ENCODE measurements at regions not wholly inside any gene's neighbourhood (a gene's known extent, or its start where the extent isn't known, plus 50 kb on each side); places are given as distances from the start of the nearest gene placed in this dataset.
A peak's percentile ranks its signal among the peaks of the same experiment; 100 is the strongest.
"Not testable (repeated sequence)": the region's sequence is repeated elsewhere in the genome, so short reads cannot be mapped to it uniquely, and the experiment has no call there.

GRCh38 chr1:192489748-192490147, 85.8 kb upstream of the RGS1 start:
- peak; percentile 94 for DNase-seq (ENCODE audit: low read depth)
- TF ChIP-seq, protein P1, sequence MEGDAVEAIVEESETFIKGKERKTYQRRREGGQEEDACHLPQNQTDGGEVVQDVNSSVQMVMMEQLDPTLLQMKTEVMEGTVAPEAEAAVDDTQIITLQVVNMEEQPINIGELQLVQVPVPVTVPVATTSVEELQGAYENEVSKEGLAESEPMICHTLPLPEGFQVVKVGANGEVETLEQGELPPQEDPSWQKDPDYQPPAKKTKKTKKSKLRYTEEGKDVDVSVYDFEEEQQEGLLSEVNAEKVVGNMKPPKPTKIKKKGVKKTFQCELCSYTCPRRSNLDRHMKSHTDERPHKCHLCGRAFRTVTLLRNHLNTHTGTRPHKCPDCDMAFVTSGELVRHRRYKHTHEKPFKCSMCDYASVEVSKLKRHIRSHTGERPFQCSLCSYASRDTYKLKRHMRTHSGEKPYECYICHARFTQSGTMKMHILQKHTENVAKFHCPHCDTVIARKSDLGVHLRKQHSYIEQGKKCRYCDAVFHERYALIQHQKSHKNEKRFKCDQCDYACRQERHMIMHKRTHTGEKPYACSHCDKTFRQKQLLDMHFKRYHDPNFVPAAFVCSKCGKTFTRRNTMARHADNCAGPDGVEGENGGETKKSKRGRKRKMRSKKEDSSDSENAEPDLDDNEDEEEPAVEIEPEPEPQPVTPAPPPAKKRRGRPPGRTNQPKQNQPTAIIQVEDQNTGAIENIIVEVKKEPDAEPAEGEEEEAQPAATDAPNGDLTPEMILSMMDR (IDR thresholded peaks at IDR 0.05; ENCODE audit: low read length, missing control alignments) = no peak
- no peak overlapping the region for H3K4me3 ChIP-seq (replicated peaks; ENCODE audit: low read depth, low read length)

- TF ChIP-seq, protein P1 (IDR thresholded peaks at IDR 0.05; ENCODE audit: low read length, missing control alignments) = no peak
- peak; percentile 36 for DNase-seq (ENCODE audit: low read depth)
- H3K4me3 ChIP-seq (replicated peaks; ENCODE audit: low read depth, low read length) = no peak overlapping the region
These were observed 83.6 kb upstream of the RGS1 start for GRCh38 chr1:192491804-192492554.

DNA sequence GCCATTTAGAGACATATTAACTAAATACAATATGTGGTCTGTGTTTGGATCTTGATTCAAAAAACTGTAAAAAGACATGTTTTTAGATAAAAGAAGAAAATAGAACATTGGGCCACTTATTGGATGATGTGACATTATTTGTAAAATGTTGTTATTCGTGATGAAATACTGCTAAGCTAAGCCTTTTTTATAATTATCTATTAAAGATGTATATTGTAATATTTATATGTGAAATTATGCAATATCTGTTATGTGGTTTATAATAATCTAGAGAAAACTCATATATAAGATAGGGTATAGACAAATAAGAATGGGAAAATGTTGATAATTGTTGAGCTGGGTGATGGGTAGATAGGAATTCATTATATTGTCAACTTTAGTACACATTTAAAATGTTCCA, 82.0 kb upstream of the RGS1 start:
- TF ChIP-seq, protein P1 (IDR thresholded peaks at IDR 0.05; ENCODE audit: low read length, missing control alignments) = no peak

DNA sequence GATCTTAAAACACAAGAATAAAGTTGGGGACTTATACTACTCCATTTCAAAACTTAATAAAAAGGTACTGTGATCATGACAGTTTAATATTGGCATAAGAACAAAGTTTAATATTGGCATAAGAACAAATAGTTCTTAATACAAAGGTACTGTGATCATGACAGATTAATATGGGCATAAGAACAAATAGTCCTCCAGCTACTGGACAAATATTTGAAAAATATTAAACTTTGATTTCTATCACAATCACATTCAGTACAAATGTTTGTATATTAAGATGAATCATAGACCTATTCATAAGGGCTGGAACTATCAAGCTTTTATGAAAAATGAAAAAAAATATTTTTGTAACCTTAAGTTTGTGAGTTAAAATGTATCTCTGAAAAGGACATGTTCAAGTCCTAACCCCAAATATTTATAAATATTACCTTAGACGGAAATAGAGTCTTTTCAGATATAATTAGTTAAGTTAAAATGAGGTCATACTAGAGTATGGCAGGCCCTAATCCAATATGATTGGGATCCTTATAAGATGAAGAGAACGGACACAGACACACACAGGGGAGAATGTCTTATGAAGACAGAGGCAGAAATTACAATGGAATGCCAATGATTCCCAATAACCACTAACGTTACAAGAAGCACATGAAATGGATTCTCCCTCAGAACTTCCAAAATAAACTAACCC, 79.1 kb upstream of the RGS1 start:
- TF ChIP-seq, protein P1 (IDR thresholded peaks at IDR 0.05; ENCODE audit: low read length, missing control alignments) = no peak
- H3K4me3 ChIP-seq (replicated peaks; ENCODE audit: low read depth, low read length) = no peak overlapping the region
- DNase-seq (ENCODE audit: low read depth) = no peak

More for the DNA sequence above, 82.0 kb upstream of the RGS1 start:
- DNase-seq (ENCODE audit: low read depth) = no peak
- no peak overlapping the region for H3K4me3 ChIP-seq (replicated peaks; ENCODE audit: low read depth, low read length)

GRCh38 chr1:192497214-192497794, 78.3 kb upstream of the RGS1 start:
- TF ChIP-seq, protein P1 (IDR thresholded peaks at IDR 0.05; ENCODE audit: low read length, missing control alignments) = no peak
- no peak for DNase-seq (ENCODE audit: low read depth)

GRCh38 chr1:192498092-192498491, 77.5 kb upstream of the RGS1 start:
- DNase-seq (ENCODE audit: low read depth); H3K4me3 ChIP-seq (replicated peaks; ENCODE audit: low read depth, low read length): not testable (repeated sequence)

More at GRCh38 chr1:192497214-192497794, 78.3 kb upstream of the RGS1 start:
- no peak overlapping the region for H3K4me3 ChIP-seq (replicated peaks; ENCODE audit: low read depth, low read length)

DNA sequence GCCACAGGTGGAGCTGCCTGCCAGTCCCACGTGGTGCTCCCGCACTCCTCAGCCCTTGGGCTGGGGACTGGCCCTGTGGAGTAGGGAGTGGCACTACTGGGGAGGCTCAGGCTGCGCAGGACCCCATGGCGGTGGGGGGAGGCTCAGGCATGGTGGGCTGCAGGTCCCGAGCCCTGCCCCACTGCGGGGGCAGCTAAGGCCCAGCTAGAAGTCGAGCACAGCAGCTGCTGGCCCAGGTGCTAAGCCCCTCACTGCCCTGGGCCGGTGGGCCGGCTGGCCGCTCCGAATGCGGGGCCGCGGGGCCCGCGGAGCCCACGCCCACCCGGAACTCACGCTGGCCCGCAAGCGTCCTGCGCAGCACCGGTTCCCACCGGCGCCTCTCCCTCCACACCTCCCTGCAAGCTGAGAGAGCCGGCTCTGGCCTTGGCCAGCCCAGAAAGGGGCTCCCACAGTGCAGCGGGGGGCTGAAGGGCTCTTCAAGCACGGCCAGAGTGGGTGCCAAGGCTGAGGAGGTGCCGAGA, 76.5 kb upstream of the RGS1 start:
- not testable (repeated sequence) for H3K4me3 ChIP-seq (replicated peaks; ENCODE audit: low read depth, low read length)

DNA sequence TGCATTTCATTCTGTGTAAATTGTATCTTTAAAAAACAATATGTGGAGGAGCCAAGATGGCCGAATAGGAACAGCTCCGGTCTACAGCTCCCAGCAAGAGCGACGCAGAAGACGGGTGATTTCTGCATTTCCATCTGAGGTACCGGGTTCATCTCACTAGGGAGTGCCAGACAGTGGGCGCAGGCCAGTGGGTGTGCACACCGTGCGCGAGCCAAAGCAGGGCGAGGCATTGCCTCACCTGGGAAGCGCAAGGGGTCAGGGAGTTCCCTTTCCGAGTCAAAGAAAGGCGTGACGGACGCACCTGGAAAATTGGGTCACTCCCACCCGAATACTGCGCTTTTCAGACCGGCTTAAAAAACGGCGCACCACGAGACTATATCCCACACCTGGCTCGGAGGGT, 75.0 kb upstream of the RGS1 start:
- not testable (repeated sequence) for H3K4me3 ChIP-seq (replicated peaks; ENCODE audit: low read depth, low read length); DNase-seq (ENCODE audit: low read depth)

More for the DNA sequence above, 76.5 kb upstream of the RGS1 start:
- DNase-seq (ENCODE audit: low read depth) = not testable (repeated sequence)
